Activated CD8-positive, alpha-beta T cell treated with anti-CD3 and anti-CD28 coated beads for 36 hours (primary cell): ENCODE measurements at regions not wholly inside any gene's neighbourhood (a gene's known extent, or its start where the extent isn't known, plus 50 kb on each side); places are given as distances from the start of the nearest gene placed in this dataset.

ENCODE experiments used
- ATAC-seq: fragments of 200-7000 bp; cut with Tn5 transposase; one replicate; pipeline ENCODE4 v1.10.0; 2021; ENCODE audit warnings: mild to moderate bottlenecking, moderate library complexity
- CTCF ChIA-PET: fragments of 350-600 bp; sonication (Branson Sonifier 250); formaldehyde crosslinking; loops from one replicate; lab custom pipeline; 2021; ENCODE audit warnings: antibody characterized with exemption; lab: Charles Lee
- POLR2A ChIA-PET: fragments of 350-600 bp; sonication (Branson Sonifier 250); formaldehyde crosslinking; loops from one replicate; lab custom pipeline; 2021; ENCODE audit warnings: antibody characterized with exemption; lab: Charles Lee
- DNase-seq: peaks from one replicate; pipeline ENCODE4 v3.0.0-alpha.2; 2020
- H3K27ac Mint-ChIP-seq: one replicate; pipeline ENCODE4 v1.8.0; 2021; ENCODE audit warnings: mild to moderate bottlenecking, mixed read lengths
- H3K27me3 Mint-ChIP-seq: one replicate; pipeline ENCODE4 v1.8.0; 2021; ENCODE audit warnings: mixed read lengths
- H3K36me3 Mint-ChIP-seq: one replicate; pipeline ENCODE4 v1.8.0; 2021; ENCODE audit warnings: low read depth, mixed read lengths
- H3K4me1 Mint-ChIP-seq: one replicate; pipeline ENCODE4 v1.8.0; 2021; ENCODE audit warnings: low read depth, mixed read lengths
- H3K4me3 Mint-ChIP-seq: one replicate; pipeline ENCODE4 v1.8.0; 2021; ENCODE audit warnings: mild to moderate bottlenecking, moderate library complexity, mixed read lengths
- H3K9me3 Mint-ChIP-seq: one replicate; pipeline ENCODE4 v1.8.0; 2021; ENCODE audit warnings: mixed read lengths
- CTCF ChIP-seq: fragments of 200-600 bp; IDR thresholded peaks from one replicate; pipeline ENCODE4 v1.8.0; 2022; ENCODE audit warnings: antibody characterized with exemption, mild to moderate bottlenecking
- intact Hi-C: fragments of 100-400 bp; cut with micrococcal nuclease; formaldehyde crosslinking; loops from one replicate; pipeline ENCODE4 v1.10.0; 2022

GRCh38 chr20:20806121-20807095, 94.0 kb upstream of the RALGAPA2 start:
- no peak for DNase-seq
- Mint-ChIP-seq H3K9me3 (no peaks in the 10 kb centered on the region), H3K36me3 (no peaks in the 10 kb centered on the region), H3K27me3 (peaks cover 2% of the 10 kb centered on the region), H3K4me1 (no peaks in the 10 kb centered on the region), H3K27ac (no peak overlapping the region), H3K4me3 (no peak overlapping the region)
- ChIA-PET POLR2A (no interaction called here), CTCF (interaction anchor here (1.9 kb wide), 1 partner anchor 19 kb away, joined by 6 read pairs; no protein-coding TSS in a partner anchor)
- intact Hi-C loops = no loop called here
- ATAC-seq = no peak
- no peak for TF ChIP-seq CTCF

GRCh38 chr20:20803011-20803410, 90.6 kb upstream of the RALGAPA2 start:
- POLR2A ChIA-PET = no interaction called here
- Mint-ChIP-seq H3K27me3 (peaks cover 2% of the 10 kb centered on the region), H3K27ac (no peak overlapping the region), H3K4me3 (no peak overlapping the region), H3K36me3 (no peaks in the 10 kb centered on the region), H3K9me3 (no peaks in the 10 kb centered on the region), H3K4me1 (no peaks in the 10 kb centered on the region)
- no peak for DNase-seq
- intact Hi-C loops = no loop called here
- TF ChIP-seq CTCF = no peak
- no peak for ATAC-seq
- CTCF ChIA-PET = no interaction called here

GRCh38 chr20:20802328-20802727, 89.9 kb upstream of the RALGAPA2 start:
- DNase-seq (no peak), ATAC-seq (no peak)
- no peak overlapping the region for H3K4me3 Mint-ChIP-seq
- no peaks in the 10 kb centered on the region for H3K36me3 Mint-ChIP-seq
- intact Hi-C loops = no loop called here
- no peaks in the 10 kb centered on the region for H3K9me3 Mint-ChIP-seq
- no peaks in the 10 kb centered on the region for H3K4me1 Mint-ChIP-seq
- peaks cover 2% of the 10 kb centered on the region for H3K27me3 Mint-ChIP-seq
- H3K27ac Mint-ChIP-seq = no peak overlapping the region
- ChIA-PET CTCF (no interaction called here), POLR2A (no interaction called here)
- TF ChIP-seq CTCF = no peak

- no peaks in the 10 kb centered on the region for H3K4me1 Mint-ChIP-seq
- CTCF ChIA-PET = no interaction called here
- H3K27ac Mint-ChIP-seq = no peak overlapping the region
- no peaks in the 10 kb centered on the region for H3K9me3 Mint-ChIP-seq
- no peaks in the 10 kb centered on the region for H3K27me3 Mint-ChIP-seq
- H3K4me3 Mint-ChIP-seq = no peak overlapping the region
- no peak for DNase-seq
- TF ChIP-seq CTCF = no peak
- H3K36me3 Mint-ChIP-seq = no peaks in the 10 kb centered on the region
- no peak for ATAC-seq
- intact Hi-C loops = no loop called here
- POLR2A ChIA-PET = no interaction called here
Measured at GRCh38 chr20:20799716-20800312, 87.4 kb upstream of the RALGAPA2 start.
